Uterus (tissue), 2 donors: ENCODE measurements at regions not wholly inside any gene's neighbourhood (a gene's known extent, or its start where the extent isn't known, plus 50 kb on each side); places are given as distances from the start of the nearest gene placed in this dataset.

Experiments used
- CTCF ChIP-seq, 4 experiments: fragments of 200-600 bp in 2 of 4; fragments of 450-650 bp in 2 of 4; sonication (generic) in 2 of 4; IDR thresholded peaks; one replicate each; pipeline ENCODE4 v1.5.1; 2016 to 2019; ENCODE audit warnings: antibody characterized with exemption in 4 of 4, mild to moderate bottlenecking in 2 of 4, moderate library complexity in 1 of 4
- POLR2A ChIP-seq, 2 donors: fragments of 450-650 bp; IDR thresholded peaks; one replicate each; pipeline ENCODE4 v1.6.1; 2016; ENCODE audit warnings: antibody characterized with exemption in 2 of 2, mild to moderate bottlenecking in 1 of 2, moderate library complexity in 1 of 2

GRCh38 chr10:64762861-64763260 lies 1241.7 kb downstream of the REEP3 start:
- no peak for TF ChIP-seq CTCF (IDR thresholded peaks at IDR 0.05)
- TF ChIP-seq POLR2A (IDR thresholded peaks at IDR 0.05), result no peak
